SK-N-SH (cell line): ENCODE measurements at regions not wholly inside any gene's neighbourhood (a gene's known extent, or its start where the extent isn't known, plus 50 kb on each side); places are given as distances from the start of the nearest gene placed in this dataset.

Source experiments
- CHD2 ChIP-seq: fragments of 150-350 bp; IDR thresholded peaks from 2 replicates; pipeline ENCODE4 v1.6.1; 2018; ENCODE audit warnings: low read length; ENCODE audit not compliant: partially characterized antibody
- GATA2 ChIP-seq: sonication (generic); formaldehyde crosslinking; IDR thresholded peaks from 2 replicates; pipeline ENCODE4 v1.5.0; 2020; ENCODE audit warnings: mild to moderate bottlenecking, missing genetic modification reagents
- JUND ChIP-seq: IDR thresholded peaks from 2 replicates; pipeline ENCODE4 v1.4.0; 2012
- POLR2AphosphoS5 ChIP-seq: IDR thresholded peaks from 2 replicates; pipeline ENCODE4 v1.6.1; 2012; ENCODE audit warnings: low read depth, low read length
- RCOR1 ChIP-seq: fragments of 150-350 bp; IDR thresholded peaks from 2 replicates; pipeline ENCODE4 v1.6.1; 2017; ENCODE audit warnings: antibody characterized with exemption, low read length
- TF ChIP-seq, protein P1 (sequence below): fragments of 200-600 bp; sonication (generic); IDR thresholded peaks from 2 replicates; pipeline ENCODE4 v1.6.1; 2017; ENCODE audit warnings: antibody characterized with exemption, mild to moderate bottlenecking, moderate library complexity

GRCh38 chr3:8303466-8303865, 198.2 kb upstream of the LMCD1 start:
- TF ChIP-seq, protein P1, sequence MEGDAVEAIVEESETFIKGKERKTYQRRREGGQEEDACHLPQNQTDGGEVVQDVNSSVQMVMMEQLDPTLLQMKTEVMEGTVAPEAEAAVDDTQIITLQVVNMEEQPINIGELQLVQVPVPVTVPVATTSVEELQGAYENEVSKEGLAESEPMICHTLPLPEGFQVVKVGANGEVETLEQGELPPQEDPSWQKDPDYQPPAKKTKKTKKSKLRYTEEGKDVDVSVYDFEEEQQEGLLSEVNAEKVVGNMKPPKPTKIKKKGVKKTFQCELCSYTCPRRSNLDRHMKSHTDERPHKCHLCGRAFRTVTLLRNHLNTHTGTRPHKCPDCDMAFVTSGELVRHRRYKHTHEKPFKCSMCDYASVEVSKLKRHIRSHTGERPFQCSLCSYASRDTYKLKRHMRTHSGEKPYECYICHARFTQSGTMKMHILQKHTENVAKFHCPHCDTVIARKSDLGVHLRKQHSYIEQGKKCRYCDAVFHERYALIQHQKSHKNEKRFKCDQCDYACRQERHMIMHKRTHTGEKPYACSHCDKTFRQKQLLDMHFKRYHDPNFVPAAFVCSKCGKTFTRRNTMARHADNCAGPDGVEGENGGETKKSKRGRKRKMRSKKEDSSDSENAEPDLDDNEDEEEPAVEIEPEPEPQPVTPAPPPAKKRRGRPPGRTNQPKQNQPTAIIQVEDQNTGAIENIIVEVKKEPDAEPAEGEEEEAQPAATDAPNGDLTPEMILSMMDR = no peak
- TF ChIP-seq RCOR1 (no peak), GATA2 (no peak), JUND (no peak), POLR2AphosphoS5 (no peak), CHD2 (no peak)
